SK-N-SH (cell line): ENCODE measurements at regions not wholly inside any gene's neighbourhood (a gene's known extent, or its start where the extent isn't known, plus 50 kb on each side); places are given as distances from the start of the nearest gene placed in this dataset.

Source experiments
- CTCF ChIA-PET: fragments of 300-600, 350-600 bp; formaldehyde crosslinking; extraction: SDS; loops from one replicate; lab custom pipeline; 2021; lab: Yijun Ruan, JAX
- POLR2A ChIA-PET: fragments of 350-600 bp; sonication (Branson Sonifier 250); formaldehyde crosslinking; extraction: SDS; loops from one replicate; lab custom pipeline; 2020; ENCODE audit warnings: antibody characterized with exemption, inconsistent platforms; lab: Yijun Ruan, JAX
- DNase-seq: peaks from one replicate; pipeline ENCODE4 v3.0.0; 2012
- H2AFZ ChIP-seq: fragments of 200-600 bp; sonication (generic); 2 replicates; pipeline ENCODE4 v1.8.1; 2016; ENCODE audit warnings: antibody characterized with exemption, mild to moderate bottlenecking, low read depth
- H3F3A ChIP-seq: fragments of 200-600 bp; sonication (generic); replicated peaks from 2 replicates; pipeline ENCODE3; 2016; ENCODE audit warnings: antibody characterized with exemption, mild to moderate bottlenecking; ENCODE audit not compliant: insufficient read depth
- H3K27ac ChIP-seq, 2 experiments: fragments of 200-500 bp in 1 of 2; fragments of 200-600 bp in 1 of 2; sonication (Bioruptor generic) in 1 of 2; sonication (generic), shearing (Covaris generic) in 1 of 2; 2 replicates each; pipeline versions ENCODE4 v1.5.1 to v1.6.1; 2014 to 2016; ENCODE audit warnings: low read depth in 2 of 2, inconsistent platforms in 1 of 2, low read length in 1 of 2, mild to moderate bottlenecking in 1 of 2, mixed read lengths in 1 of 2
- H3K27me3 ChIP-seq: fragments of 200-600 bp; sonication (generic), shearing (Covaris generic); 2 replicates; pipeline ENCODE4 v1.6.1; 2016; ENCODE audit warnings: mixed run types; ENCODE audit not compliant: insufficient read depth
- H3K36me3 ChIP-seq, 2 experiments: fragments of 200-500 bp in 1 of 2; fragments of 200-600 bp in 1 of 2; sonication (Bioruptor generic) in 1 of 2; sonication (generic) in 1 of 2; replicated peaks in 1 of 2; 2 replicates each; pipeline versions ENCODE3 to v1.5.1; 2014 to 2016; ENCODE audit warnings: low read length in 1 of 2, mild to moderate bottlenecking in 1 of 2; ENCODE audit not compliant: insufficient read depth in 2 of 2, control insufficient read depth in 1 of 2
- H3K4me1 ChIP-seq, 2 experiments: fragments of 200-500 bp in 1 of 2; fragments of 200-600 bp in 1 of 2; sonication (Bioruptor generic) in 1 of 2; sonication (generic), shearing (Covaris generic) in 1 of 2; 2 replicates each; pipeline versions ENCODE4 v1.5.1 to v1.6.1; 2014 to 2016; ENCODE audit warnings: low read depth in 1 of 2, low read length in 1 of 2, mixed run types in 1 of 2; ENCODE audit not compliant: insufficient read depth in 2 of 2, control insufficient read depth in 1 of 2
- H3K4me2 ChIP-seq: fragments of 200-600 bp; sonication (generic), shearing (Covaris generic); 2 replicates; pipeline ENCODE4 v1.6.1; 2017; ENCODE audit warnings: mixed run types
- H3K4me3 ChIP-seq, 2 experiments: fragments of 200-500 bp in 1 of 2; fragments of 200-600 bp in 1 of 2; sonication (Bioruptor generic) in 1 of 2; sonication (generic), shearing (Covaris generic) in 1 of 2; 2 replicates each; pipeline versions ENCODE4 v1.5.1 to v1.8.1; 2014 to 2016; ENCODE audit warnings: low read depth in 2 of 2, inconsistent platforms in 1 of 2, low read length in 1 of 2, mild to moderate bottlenecking in 1 of 2, mixed read lengths in 1 of 2, moderate library complexity in 1 of 2
- H3K79me2 ChIP-seq: fragments of 200-600 bp; sonication (generic); 2 replicates; pipeline ENCODE4 v1.8.1; 2017; ENCODE audit warnings: mild to moderate bottlenecking; ENCODE audit not compliant: insufficient read depth
- H3K9ac ChIP-seq: fragments of 200-600 bp; sonication (generic); 2 replicates; pipeline ENCODE4 v1.6.1; 2017; ENCODE audit warnings: mixed run types
- H3K9me2 ChIP-seq: fragments of 200-600 bp; sonication (generic); 2 replicates; pipeline ENCODE4 v1.6.1; 2017; ENCODE audit warnings: mixed run types
- H3K9me3 ChIP-seq: fragments of 200-600 bp; sonication (generic); 2 replicates; pipeline ENCODE4 v1.6.1; 2017; ENCODE audit warnings: mixed run types, mild to moderate bottlenecking, moderate library complexity
- H4K20me1 ChIP-seq: fragments of 200-600 bp; sonication (generic); 2 replicates; pipeline ENCODE4 v1.6.1; 2017; ENCODE audit warnings: mild to moderate bottlenecking, mixed run types; ENCODE audit not compliant: insufficient read depth
- ELF1 ChIP-seq: IDR thresholded peaks from 2 replicates; pipeline ENCODE4 v1.4.0; 2012
- EP300 ChIP-seq, 2 experiments: IDR thresholded peaks; 2 replicates each; pipeline versions ENCODE4 v1.4.0 to v1.6.1; 2012; ENCODE audit warnings: borderline replicate concordance in 1 of 2, low read depth in 1 of 2, low read length in 1 of 2
- FOXM1 ChIP-seq: IDR thresholded peaks from 2 replicates; pipeline ENCODE4 v1.4.0; 2012; ENCODE audit warnings: low read depth, mild to moderate bottlenecking
- GATA2 ChIP-seq: sonication (generic); formaldehyde crosslinking; IDR thresholded peaks from 2 replicates; pipeline ENCODE4 v1.5.0; 2020; ENCODE audit warnings: mild to moderate bottlenecking, missing genetic modification reagents
- NFIC ChIP-seq: IDR thresholded peaks from 2 replicates; pipeline ENCODE4 v1.4.0; 2012; ENCODE audit warnings: borderline replicate concordance
- POLR2AphosphoS5 ChIP-seq: IDR thresholded peaks from 2 replicates; pipeline ENCODE4 v1.6.1; 2012; ENCODE audit warnings: low read depth, low read length
- RAD21 ChIP-seq: IDR thresholded peaks from 2 replicates; pipeline ENCODE4 v1.6.1; 2012; ENCODE audit warnings: mild to moderate bottlenecking, low read length
- RFX5 ChIP-seq: IDR thresholded peaks from 2 replicates; pipeline ENCODE4 v1.6.1; 2012; ENCODE audit warnings: mild to moderate bottlenecking, improper control_type of control experiment, low read length
- RXRA ChIP-seq: IDR thresholded peaks from 2 replicates; pipeline ENCODE4 v1.4.0; 2012; ENCODE audit warnings: low read depth, mild to moderate bottlenecking, borderline replicate concordance
- SIN3A ChIP-seq: IDR thresholded peaks from 2 replicates; pipeline ENCODE4 v1.6.1; 2012; ENCODE audit warnings: low read depth, mild to moderate bottlenecking, low read length, moderate library complexity, borderline replicate concordance
- SMC3 ChIP-seq: IDR thresholded peaks from 2 replicates; pipeline ENCODE4 v1.6.1; 2012; ENCODE audit warnings: low read depth, low read length, improper control_type of control experiment
- TCF12 ChIP-seq: IDR thresholded peaks from 2 replicates; pipeline ENCODE4 v1.4.0; 2012
- TEAD4 ChIP-seq: IDR thresholded peaks from 2 replicates; pipeline ENCODE4 v1.4.0; 2012; ENCODE audit warnings: mild to moderate bottlenecking, borderline replicate concordance; ENCODE audit not compliant: insufficient read depth
- YY1 ChIP-seq: IDR thresholded peaks from 2 replicates; pipeline ENCODE4 v1.4.0; 2012; ENCODE audit warnings: low read depth, mild to moderate bottlenecking
- WGBS: methylation state at CpG from one replicate; pipeline ENCODE4 v1.1.6; 2017; ENCODE audit warnings: low lambda C conversion rate; 5-methylcytosine and 5-hydroxymethylcytosine counted together
- TF ChIP-seq, protein P1 (sequence below): IDR thresholded peaks from 2 replicates; pipeline ENCODE4 v1.4.0; 2012; ENCODE audit warnings: low read depth, borderline replicate concordance
- TF ChIP-seq, protein P2 (sequence below): fragments of 200-600 bp; sonication (generic); IDR thresholded peaks from 2 replicates; pipeline ENCODE4 v1.6.1; 2017; ENCODE audit warnings: antibody characterized with exemption, mild to moderate bottlenecking, moderate library complexity
- TF ChIP-seq, protein P3 (sequence below): IDR thresholded peaks from 2 replicates; pipeline ENCODE4 v1.4.0; 2012; ENCODE audit warnings: low read depth

DNA sequence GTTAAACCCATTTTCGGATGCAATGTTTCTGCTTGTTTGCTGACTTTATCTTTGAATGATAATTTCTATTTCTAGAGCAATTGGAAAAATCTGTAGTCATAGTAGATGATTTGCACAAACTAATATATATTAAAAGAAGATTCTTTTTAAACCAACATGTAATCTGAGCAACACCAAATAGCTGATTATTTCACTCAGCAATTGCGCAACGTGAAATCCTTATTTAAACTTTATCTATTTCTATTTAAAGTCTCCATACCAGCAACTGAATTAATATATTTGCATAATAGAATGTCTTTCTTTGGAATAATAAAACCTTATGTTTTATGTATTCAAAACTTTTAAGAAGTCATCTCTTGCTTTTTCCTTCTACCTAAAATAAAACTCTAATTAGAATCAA is 1132.4 kb downstream of the FLRT2 start:
- H3K27ac ChIP-seq, result no peak overlapping the region
- no peaks in the 10 kb centered on the region for H3K36me3 ChIP-seq
- TF ChIP-seq, protein P1, sequence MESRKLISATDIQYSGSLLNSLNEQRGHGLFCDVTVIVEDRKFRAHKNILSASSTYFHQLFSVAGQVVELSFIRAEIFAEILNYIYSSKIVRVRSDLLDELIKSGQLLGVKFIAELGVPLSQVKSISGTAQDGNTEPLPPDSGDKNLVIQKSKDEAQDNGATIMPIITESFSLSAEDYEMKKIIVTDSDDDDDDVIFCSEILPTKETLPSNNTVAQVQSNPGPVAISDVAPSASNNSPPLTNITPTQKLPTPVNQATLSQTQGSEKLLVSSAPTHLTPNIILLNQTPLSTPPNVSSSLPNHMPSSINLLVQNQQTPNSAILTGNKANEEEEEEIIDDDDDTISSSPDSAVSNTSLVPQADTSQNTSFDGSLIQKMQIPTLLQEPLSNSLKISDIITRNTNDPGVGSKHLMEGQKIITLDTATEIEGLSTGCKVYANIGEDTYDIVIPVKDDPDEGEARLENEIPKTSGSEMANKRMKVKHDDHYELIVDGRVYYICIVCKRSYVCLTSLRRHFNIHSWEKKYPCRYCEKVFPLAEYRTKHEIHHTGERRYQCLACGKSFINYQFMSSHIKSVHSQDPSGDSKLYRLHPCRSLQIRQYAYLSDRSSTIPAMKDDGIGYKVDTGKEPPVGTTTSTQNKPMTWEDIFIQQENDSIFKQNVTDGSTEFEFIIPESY, result no peak
- no peak for TF ChIP-seq NFIC
- no peak for TF ChIP-seq RFX5
- TF ChIP-seq SIN3A, result no peak
- TF ChIP-seq, protein P2, sequence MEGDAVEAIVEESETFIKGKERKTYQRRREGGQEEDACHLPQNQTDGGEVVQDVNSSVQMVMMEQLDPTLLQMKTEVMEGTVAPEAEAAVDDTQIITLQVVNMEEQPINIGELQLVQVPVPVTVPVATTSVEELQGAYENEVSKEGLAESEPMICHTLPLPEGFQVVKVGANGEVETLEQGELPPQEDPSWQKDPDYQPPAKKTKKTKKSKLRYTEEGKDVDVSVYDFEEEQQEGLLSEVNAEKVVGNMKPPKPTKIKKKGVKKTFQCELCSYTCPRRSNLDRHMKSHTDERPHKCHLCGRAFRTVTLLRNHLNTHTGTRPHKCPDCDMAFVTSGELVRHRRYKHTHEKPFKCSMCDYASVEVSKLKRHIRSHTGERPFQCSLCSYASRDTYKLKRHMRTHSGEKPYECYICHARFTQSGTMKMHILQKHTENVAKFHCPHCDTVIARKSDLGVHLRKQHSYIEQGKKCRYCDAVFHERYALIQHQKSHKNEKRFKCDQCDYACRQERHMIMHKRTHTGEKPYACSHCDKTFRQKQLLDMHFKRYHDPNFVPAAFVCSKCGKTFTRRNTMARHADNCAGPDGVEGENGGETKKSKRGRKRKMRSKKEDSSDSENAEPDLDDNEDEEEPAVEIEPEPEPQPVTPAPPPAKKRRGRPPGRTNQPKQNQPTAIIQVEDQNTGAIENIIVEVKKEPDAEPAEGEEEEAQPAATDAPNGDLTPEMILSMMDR, result no peak
- no peak for TF ChIP-seq ELF1
- TF ChIP-seq FOXM1, result no peak
- TF ChIP-seq, protein P3, sequence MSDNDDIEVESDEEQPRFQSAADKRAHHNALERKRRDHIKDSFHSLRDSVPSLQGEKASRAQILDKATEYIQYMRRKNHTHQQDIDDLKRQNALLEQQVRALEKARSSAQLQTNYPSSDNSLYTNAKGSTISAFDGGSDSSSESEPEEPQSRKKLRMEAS, result no peak
- TF ChIP-seq RAD21, result no peak
- no peak for TF ChIP-seq TEAD4
- TF ChIP-seq, all 33 proteins: peak for 0
- H3K4me3 ChIP-seq, result no peak overlapping the region
- WGBS, result 39% methylated on average over 3 of the region's 3 CpGs
- no peak for DNase-seq
- H4K20me1 ChIP-seq, result no peaks in the 10 kb centered on the region
- H3K9me3 ChIP-seq, result no peaks in the 10 kb centered on the region
- no peaks in the 10 kb centered on the region for H3K79me2 ChIP-seq
- no peaks in the 10 kb centered on the region for H3K4me1 ChIP-seq
- H2AFZ ChIP-seq, result no peak overlapping the region
- no peak overlapping the region for H3K4me2 ChIP-seq
- H3F3A ChIP-seq, result no peaks in the 10 kb centered on the region
- CTCF ChIA-PET, result interaction anchor here (1.2 kb wide), 1 partner anchor 8 kb away, joined by 5 read pairs; no protein-coding TSS in a partner anchor
- no peaks in the 10 kb centered on the region for H3K27me3 ChIP-seq
- POLR2A ChIA-PET, result no interaction called here
- no peak overlapping the region for H3K9ac ChIP-seq
- no peaks in the 10 kb centered on the region for H3K9me2 ChIP-seq

DNA sequence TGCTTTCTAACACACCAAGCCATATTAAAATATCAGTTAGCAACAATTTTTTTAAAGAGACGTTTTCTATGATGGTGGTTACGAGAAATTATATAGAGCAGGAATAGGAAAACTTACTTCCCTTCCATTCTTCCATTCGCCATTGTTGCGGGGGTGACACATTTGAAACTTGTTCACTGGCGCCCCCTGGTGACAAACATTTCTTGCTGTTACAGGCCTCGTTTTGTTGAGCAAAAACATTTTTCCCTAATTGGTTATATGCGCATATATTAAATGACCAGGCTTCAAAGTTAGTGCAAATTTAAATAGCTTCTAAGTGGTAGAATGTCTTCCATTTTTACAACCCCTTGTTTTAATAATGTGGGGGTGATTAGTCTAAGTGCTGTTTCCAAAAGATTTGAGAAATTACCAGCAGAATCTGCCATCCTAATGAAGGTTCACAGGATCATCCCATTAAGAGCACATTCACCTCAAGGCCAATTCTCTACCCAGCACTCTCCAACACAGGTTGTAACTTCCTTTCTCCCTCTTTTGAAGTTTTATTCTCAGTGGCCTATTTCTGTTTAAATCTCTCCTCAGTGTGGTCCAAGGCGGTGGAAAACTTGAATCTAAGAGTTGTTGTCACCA is 1124.7 kb downstream of the FLRT2 start:
- H4K20me1 ChIP-seq, result no peaks in the 10 kb centered on the region
- no peak overlapping the region for H3K9ac ChIP-seq
- H3K27ac ChIP-seq, result no peak overlapping the region
- peak overlapping the region; percentile 46; the same call in 1 of the 2 replicates for H3K4me2 ChIP-seq
- TF ChIP-seq SIN3A (no peak), EP300 (IDR thresholded peaks at IDR 0.05; ENCODE audit: borderline replicate concordance in 1 of 2, low read depth in 1 of 2, low read length in 1 of 2) (no peak), YY1 (peak; percentile 64; the same call in 1 of the 2 replicates), RAD21 (peak; percentile 74), SMC3 (peak; percentile 68), TCF12 (no peak), GATA2 (CRISPR knock-in tag) (no peak), RXRA (no peak), POLR2AphosphoS5 (no peak)
- TF ChIP-seq, protein P2, result peak; percentile 90
- TF ChIP-seq, all 33 proteins: peak for 4
- peak overlapping the region; percentile 66 for H2AFZ ChIP-seq
- H3K36me3 ChIP-seq, result no peaks in the 10 kb centered on the region
- no peaks in the 10 kb centered on the region for H3K79me2 ChIP-seq
- ChIA-PET CTCF (interaction anchor here (0.6 to 2.5 kb wide), 19 partner anchors 8 to 563 kb away, joined by 3 to 14 read pairs (median 5); no protein-coding TSS in a partner anchor), POLR2A (no interaction called here)
- H3K9me3 ChIP-seq, result no peaks in the 10 kb centered on the region
- H3K4me3 ChIP-seq, result peak overlapping the region; percentile 12 to 48; a peak in 2 of 4 replicates
- DNase-seq, result peak; percentile 19
- peaks cover 0 to 4% of the 10 kb centered on the region in 2 experiments; a peak in 1 of 4 replicates for H3K4me1 ChIP-seq
- H3F3A ChIP-seq, result no peaks in the 10 kb centered on the region
- WGBS, result 16% methylated on average over 8 of the region's 8 CpGs
- no peaks in the 10 kb centered on the region for H3K27me3 ChIP-seq
- no peaks in the 10 kb centered on the region for H3K9me2 ChIP-seq
